ENCODE measurements at regions not wholly inside any gene's neighbourhood (a gene's known extent, or its start where the extent isn't known, plus 50 kb on each side); places are given as distances from the start of the nearest gene placed in this dataset.

- ChIA-PET POLR2A (no interaction called here), CTCF (interaction anchor here (0.7 kb wide), 1 partner anchor 61 kb away, joined by 4 read pairs; no protein-coding TSS in a partner anchor)
- TF ChIP-seq FOXK2 (IDR thresholded peaks at IDR 0.05) (no peak), NFRKB (IDR thresholded peaks at IDR 0.05) (no peak), FOXM1 (IDR thresholded peaks at IDR 0.05; ENCODE audit: borderline replicate concordance) (no peak), TARDBP (IDR thresholded peaks at IDR 0.05) (no peak), ARNT (IDR thresholded peaks at IDR 0.05) (no peak), CTBP1 (IDR thresholded peaks at IDR 0.05; ENCODE audit: borderline replicate concordance) (no peak), L3MBTL2 (conservative IDR thresholded peaks at IDR 0.05) (no peak), BHLHE40 (IDR thresholded peaks at IDR 0.05; ENCODE audit: borderline replicate concordance) (no peak), HDGF (IDR thresholded peaks at IDR 0.05; ENCODE audit: borderline replicate concordance) (no peak), SP1 (IDR thresholded peaks at IDR 0.05) (no peak), LEF1 (IDR thresholded peaks at IDR 0.05; ENCODE audit: borderline replicate concordance) (no peak), ZNF384 (IDR thresholded peaks at IDR 0.05) (no peak), SUZ12 (IDR thresholded peaks at IDR 0.05) (no peak), ELF4 (IDR thresholded peaks at IDR 0.05) (no peak), FOXA1 (IDR thresholded peaks at IDR 0.05) (no peak)
- TF ChIP-seq, protein P1, sequence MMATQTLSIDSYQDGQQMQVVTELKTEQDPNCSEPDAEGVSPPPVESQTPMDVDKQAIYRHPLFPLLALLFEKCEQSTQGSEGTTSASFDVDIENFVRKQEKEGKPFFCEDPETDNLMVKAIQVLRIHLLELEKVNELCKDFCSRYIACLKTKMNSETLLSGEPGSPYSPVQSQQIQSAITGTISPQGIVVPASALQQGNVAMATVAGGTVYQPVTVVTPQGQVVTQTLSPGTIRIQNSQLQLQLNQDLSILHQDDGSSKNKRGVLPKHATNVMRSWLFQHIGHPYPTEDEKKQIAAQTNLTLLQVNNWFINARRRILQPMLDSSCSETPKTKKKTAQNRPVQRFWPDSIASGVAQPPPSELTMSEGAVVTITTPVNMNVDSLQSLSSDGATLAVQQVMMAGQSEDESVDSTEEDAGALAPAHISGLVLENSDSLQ (IDR thresholded peaks at IDR 0.05) = no peak
- no peak for DNase-seq (ENCODE audit: extremely low spot score)
Measured at GRCh38 chr6:51350308-51350904, 531.7 kb downstream of the TFAP2B start.

- ChIA-PET POLR2A (no interaction called here), CTCF (no interaction called here)
- DNase-seq (ENCODE audit: extremely low spot score) = no peak
- TF ChIP-seq SUZ12 (IDR thresholded peaks at IDR 0.05) = no peak
- TF ChIP-seq FOXK2 (IDR thresholded peaks at IDR 0.05) = no peak
- TF ChIP-seq LEF1 (IDR thresholded peaks at IDR 0.05; ENCODE audit: borderline replicate concordance) = no peak
- no peak for TF ChIP-seq TARDBP (IDR thresholded peaks at IDR 0.05)
- no peak for TF ChIP-seq L3MBTL2 (conservative IDR thresholded peaks at IDR 0.05)
- no peak for TF ChIP-seq HDGF (IDR thresholded peaks at IDR 0.05; ENCODE audit: borderline replicate concordance)
- TF ChIP-seq ZNF384 (IDR thresholded peaks at IDR 0.05) = no peak
- no peak for TF ChIP-seq FOXA1 (IDR thresholded peaks at IDR 0.05)
- no peak for TF ChIP-seq ARNT (IDR thresholded peaks at IDR 0.05)
- no peak for TF ChIP-seq CTBP1 (IDR thresholded peaks at IDR 0.05; ENCODE audit: borderline replicate concordance)
- TF ChIP-seq SP1 (IDR thresholded peaks at IDR 0.05) = no peak
- TF ChIP-seq FOXM1 (IDR thresholded peaks at IDR 0.05; ENCODE audit: borderline replicate concordance) = no peak
- no peak for TF ChIP-seq ELF4 (IDR thresholded peaks at IDR 0.05)
- TF ChIP-seq, protein P1 (IDR thresholded peaks at IDR 0.05) = no peak
Measured at GRCh38 chr6:51352506-51353029, 533.9 kb downstream of the TFAP2B start.

- ChIA-PET POLR2A (no interaction called here), CTCF (no interaction called here)
- TF ChIP-seq FOXM1 (IDR thresholded peaks at IDR 0.05; ENCODE audit: borderline replicate concordance) = no peak
- no peak for TF ChIP-seq TARDBP (IDR thresholded peaks at IDR 0.05)
- TF ChIP-seq, protein P1 (IDR thresholded peaks at IDR 0.05) = no peak
- TF ChIP-seq ARNT (IDR thresholded peaks at IDR 0.05) = no peak
- no peak for TF ChIP-seq NFRKB (IDR thresholded peaks at IDR 0.05)
- TF ChIP-seq SP1 (IDR thresholded peaks at IDR 0.05) = no peak
- TF ChIP-seq FOXA1 (IDR thresholded peaks at IDR 0.05) = no peak
- no peak for TF ChIP-seq ELF4 (IDR thresholded peaks at IDR 0.05)
- no peak for TF ChIP-seq ZNF384 (IDR thresholded peaks at IDR 0.05)
- no peak for TF ChIP-seq FOXK2 (IDR thresholded peaks at IDR 0.05)
- no peak for TF ChIP-seq L3MBTL2 (conservative IDR thresholded peaks at IDR 0.05)
- TF ChIP-seq LEF1 (IDR thresholded peaks at IDR 0.05; ENCODE audit: borderline replicate concordance) = no peak
- TF ChIP-seq CTBP1 (IDR thresholded peaks at IDR 0.05; ENCODE audit: borderline replicate concordance) = no peak
- no peak for DNase-seq (ENCODE audit: extremely low spot score)
Measured at GRCh38 chr6:51360287-51360686, 541.6 kb downstream of the TFAP2B start.

GRCh38 chr6:51365566-51365965 is 546.9 kb downstream of the TFAP2B start:
- POLR2A ChIA-PET = no interaction called here
- no peak for DNase-seq (ENCODE audit: extremely low spot score)
- no peak for TF ChIP-seq NFRKB (IDR thresholded peaks at IDR 0.05)
- no peak for TF ChIP-seq ZNF384 (IDR thresholded peaks at IDR 0.05)
- TF ChIP-seq HDGF (IDR thresholded peaks at IDR 0.05; ENCODE audit: borderline replicate concordance) = no peak
- TF ChIP-seq L3MBTL2 (conservative IDR thresholded peaks at IDR 0.05) = no peak
- no peak for TF ChIP-seq ELF4 (IDR thresholded peaks at IDR 0.05)
- no peak for TF ChIP-seq CTBP1 (IDR thresholded peaks at IDR 0.05; ENCODE audit: borderline replicate concordance)
- TF ChIP-seq SP1 (IDR thresholded peaks at IDR 0.05) = no peak
- no peak for TF ChIP-seq TARDBP (IDR thresholded peaks at IDR 0.05)
- TF ChIP-seq, protein P1 (IDR thresholded peaks at IDR 0.05) = no peak
- no peak for TF ChIP-seq FOXA1 (IDR thresholded peaks at IDR 0.05)
- CTCF ChIA-PET = no interaction called here

- no peak for DNase-seq (ENCODE audit: extremely low spot score)
- POLR2A ChIA-PET = no interaction called here
- CTCF ChIA-PET = no interaction called here
- no peak for TF ChIP-seq SP1 (IDR thresholded peaks at IDR 0.05)
- no peak for TF ChIP-seq CTBP1 (IDR thresholded peaks at IDR 0.05; ENCODE audit: borderline replicate concordance)
- no peak for TF ChIP-seq HDGF (IDR thresholded peaks at IDR 0.05; ENCODE audit: borderline replicate concordance)
- no peak for TF ChIP-seq NFRKB (IDR thresholded peaks at IDR 0.05)
- TF ChIP-seq ELF4 (IDR thresholded peaks at IDR 0.05) = no peak
- TF ChIP-seq, protein P1 (IDR thresholded peaks at IDR 0.05) = no peak
- TF ChIP-seq FOXK2 (IDR thresholded peaks at IDR 0.05) = no peak
- TF ChIP-seq SUZ12 (IDR thresholded peaks at IDR 0.05) = no peak
Measured at GRCh38 chr6:51369485-51369884, 550.8 kb downstream of the TFAP2B start.
